Right lobe of liver (tissue), 4 donors: ENCODE measurements at regions not wholly inside any gene's neighbourhood (a gene's known extent, or its start where the extent isn't known, plus 50 kb on each side); places are given as distances from the start of the nearest gene placed in this dataset.
"Not testable (repeated sequence)": the region's sequence is repeated elsewhere in the genome, so short reads cannot be mapped to it uniquely, and the experiment has no call there.

Source experiments
- POLR2A ChIP-seq: fragments of 450-650 bp; IDR thresholded peaks from one replicate; pipeline ENCODE4 v1.6.1; 2017; ENCODE audit warnings: antibody characterized with exemption, mild to moderate bottlenecking
- TF ChIP-seq, protein P1 (sequence below), 4 donors: fragments of 200-600 bp in 3 of 4; fragments of 450-650 bp in 1 of 4; IDR thresholded peaks; one replicate each; pipeline versions ENCODE4 v1.5.1 to v1.8.0; 2016 to 2022; ENCODE audit warnings: antibody characterized with exemption in 4 of 4, mild to moderate bottlenecking in 2 of 4
- donor health status: DM: no; HTN: no; CAD: no.
- donor health status: DM: no; HTN: no; CAD: no.
- donor health status: DM: no; HTN: yes; CAD: no.

DNA sequence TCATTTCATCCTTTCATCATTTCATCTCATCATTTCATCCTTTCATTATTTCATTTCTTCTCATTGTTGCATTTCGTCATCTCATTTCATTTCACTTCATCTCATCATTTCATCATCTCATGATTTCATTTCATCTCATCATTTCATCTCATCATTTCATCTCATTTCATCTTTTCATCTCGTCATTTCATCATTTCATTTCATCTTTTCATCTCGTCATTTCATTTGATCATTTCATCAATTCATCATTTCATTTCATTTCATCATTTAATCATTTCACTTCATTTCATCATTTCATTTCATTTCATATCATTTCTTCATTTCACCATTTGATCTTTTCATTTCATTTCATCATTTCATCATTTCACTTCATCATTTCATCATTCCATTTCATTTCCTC is 131.3 kb upstream of the TP53TG3 start:
- TF ChIP-seq, protein P1, sequence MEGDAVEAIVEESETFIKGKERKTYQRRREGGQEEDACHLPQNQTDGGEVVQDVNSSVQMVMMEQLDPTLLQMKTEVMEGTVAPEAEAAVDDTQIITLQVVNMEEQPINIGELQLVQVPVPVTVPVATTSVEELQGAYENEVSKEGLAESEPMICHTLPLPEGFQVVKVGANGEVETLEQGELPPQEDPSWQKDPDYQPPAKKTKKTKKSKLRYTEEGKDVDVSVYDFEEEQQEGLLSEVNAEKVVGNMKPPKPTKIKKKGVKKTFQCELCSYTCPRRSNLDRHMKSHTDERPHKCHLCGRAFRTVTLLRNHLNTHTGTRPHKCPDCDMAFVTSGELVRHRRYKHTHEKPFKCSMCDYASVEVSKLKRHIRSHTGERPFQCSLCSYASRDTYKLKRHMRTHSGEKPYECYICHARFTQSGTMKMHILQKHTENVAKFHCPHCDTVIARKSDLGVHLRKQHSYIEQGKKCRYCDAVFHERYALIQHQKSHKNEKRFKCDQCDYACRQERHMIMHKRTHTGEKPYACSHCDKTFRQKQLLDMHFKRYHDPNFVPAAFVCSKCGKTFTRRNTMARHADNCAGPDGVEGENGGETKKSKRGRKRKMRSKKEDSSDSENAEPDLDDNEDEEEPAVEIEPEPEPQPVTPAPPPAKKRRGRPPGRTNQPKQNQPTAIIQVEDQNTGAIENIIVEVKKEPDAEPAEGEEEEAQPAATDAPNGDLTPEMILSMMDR (IDR thresholded peaks at IDR 0.05), result not testable (repeated sequence)
- TF ChIP-seq POLR2A, result not testable (repeated sequence)
